ENCODE measurements at regions not wholly inside any gene's neighbourhood (a gene's known extent, or its start where the extent isn't known, plus 50 kb on each side); places are given as distances from the start of the nearest gene placed in this dataset.
"Not testable (repeated sequence)": the region's sequence is repeated elsewhere in the genome, so short reads cannot be mapped to it uniquely, and the experiment has no call there.

DNA sequence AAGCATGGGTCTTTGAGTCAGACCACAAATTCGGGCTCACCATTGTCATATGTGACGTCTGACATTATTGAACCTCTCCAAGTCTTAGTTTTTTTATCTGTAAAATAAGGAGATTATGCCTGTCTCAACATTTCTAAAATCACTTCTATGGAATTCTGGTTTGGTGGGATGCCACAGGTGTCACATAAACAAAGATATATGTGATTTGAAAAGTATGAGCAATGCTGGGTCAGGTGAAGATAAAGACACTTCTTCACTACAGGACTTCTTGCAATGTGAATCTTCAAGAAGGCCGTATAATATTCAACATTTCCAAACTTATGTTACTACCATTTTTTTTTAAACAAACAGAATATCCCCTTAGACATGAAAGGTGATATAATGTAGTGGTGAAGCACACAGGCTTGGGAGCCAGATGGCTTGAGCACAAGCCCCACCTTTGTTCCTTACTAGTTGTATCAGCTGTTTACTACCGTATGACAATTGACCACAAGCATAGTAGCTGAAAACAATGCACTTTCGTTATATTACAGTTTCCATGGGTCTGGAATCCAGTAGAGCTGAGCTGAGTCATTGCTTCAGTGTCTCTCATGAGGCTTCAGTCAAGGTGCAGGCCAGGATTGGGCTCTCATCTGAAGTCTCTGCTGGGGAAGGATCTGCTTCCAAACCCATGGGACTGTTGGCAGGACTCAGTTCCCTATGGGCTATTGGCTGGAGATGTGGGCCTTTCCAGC lies 87.7 kb downstream of the UTP18 start:
- DNase-seq (ENCODE audit: low read depth): no peak

DNA sequence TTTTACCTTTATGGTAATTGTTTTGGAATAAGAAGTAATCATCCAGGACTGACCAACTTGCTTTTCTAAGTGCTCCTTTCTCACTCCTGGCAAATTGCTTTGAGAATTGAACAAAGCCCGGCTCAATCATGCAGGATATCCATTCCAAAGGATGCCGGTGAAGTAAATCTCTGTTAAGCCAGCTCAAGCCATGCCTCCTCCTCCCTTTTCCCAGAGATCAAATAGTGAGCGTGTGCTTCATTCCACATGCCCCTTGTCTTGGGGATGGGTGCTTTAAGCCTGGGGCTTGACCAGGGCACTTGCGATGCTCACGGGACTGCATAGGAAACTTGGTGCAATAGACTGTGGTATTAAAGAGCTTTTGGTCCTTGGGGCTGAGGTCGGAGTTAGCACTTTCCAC lies 90.7 kb downstream of the UTP18 start:
- DNase-seq (ENCODE audit: low read depth): no peak

DNA sequence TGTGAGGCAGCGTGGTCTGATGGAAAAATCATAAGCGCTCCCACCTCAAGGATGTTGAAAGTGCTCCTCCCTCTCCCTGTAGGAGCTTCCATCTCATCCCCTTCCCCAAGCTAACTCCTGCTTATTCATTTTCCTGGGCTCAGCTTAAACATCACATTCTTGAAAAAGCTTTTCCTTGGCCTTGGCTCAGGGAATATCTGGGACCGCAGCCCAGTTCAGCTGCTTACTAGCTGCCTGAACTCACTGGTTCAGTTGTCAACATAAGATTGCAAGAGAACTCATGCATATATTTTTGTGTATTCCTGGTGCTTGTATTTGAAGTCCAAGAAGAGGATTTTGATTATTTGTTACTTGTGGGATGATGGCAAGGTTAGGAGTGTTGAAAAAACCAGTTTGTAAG lies 91.5 kb downstream of the UTP18 start:
- DNase-seq (ENCODE audit: low read depth): no peak

DNA sequence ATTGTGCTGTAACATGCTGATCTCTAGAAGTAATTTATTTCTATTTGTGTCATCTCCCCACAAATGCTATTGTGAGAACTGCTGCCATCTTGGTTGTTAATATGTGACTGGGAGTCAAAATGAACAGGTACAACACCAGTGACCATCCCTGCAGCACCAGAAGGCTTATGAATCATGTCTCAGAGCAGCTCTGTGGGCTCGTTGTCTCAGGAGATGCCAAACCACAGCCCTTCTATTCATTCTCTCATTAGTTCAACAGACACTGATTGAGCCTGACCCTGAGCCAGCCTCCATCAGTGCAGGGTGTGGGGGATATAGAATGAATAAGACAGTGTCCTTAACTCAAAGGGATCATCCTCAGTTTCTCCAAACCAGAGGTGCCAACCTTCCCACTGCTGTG lies 92.5 kb downstream of the UTP18 start:
- DNase-seq (ENCODE audit: low read depth): no peak

DNA sequence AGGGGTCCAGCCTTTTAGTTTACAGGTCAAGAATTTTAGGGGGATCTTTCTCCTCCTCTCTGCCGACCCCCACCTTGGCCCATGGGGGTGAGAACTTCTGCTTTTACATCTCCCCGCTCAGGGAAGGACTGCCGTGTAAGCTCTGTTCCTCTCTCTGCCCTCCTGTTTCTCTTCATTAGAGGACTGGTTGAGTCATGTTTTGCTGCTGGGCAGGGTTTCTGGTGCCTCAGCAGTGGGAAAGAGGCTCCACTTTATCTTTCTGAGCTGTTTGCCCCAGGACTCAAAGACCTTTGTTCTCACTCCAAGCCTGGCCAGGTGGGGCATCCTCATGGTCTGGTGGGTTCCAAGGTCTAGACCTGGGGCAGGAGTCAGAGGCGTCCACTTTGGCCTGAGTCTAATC lies 93.0 kb downstream of the UTP18 start:
- no peak for DNase-seq (ENCODE audit: low read depth)

DNA sequence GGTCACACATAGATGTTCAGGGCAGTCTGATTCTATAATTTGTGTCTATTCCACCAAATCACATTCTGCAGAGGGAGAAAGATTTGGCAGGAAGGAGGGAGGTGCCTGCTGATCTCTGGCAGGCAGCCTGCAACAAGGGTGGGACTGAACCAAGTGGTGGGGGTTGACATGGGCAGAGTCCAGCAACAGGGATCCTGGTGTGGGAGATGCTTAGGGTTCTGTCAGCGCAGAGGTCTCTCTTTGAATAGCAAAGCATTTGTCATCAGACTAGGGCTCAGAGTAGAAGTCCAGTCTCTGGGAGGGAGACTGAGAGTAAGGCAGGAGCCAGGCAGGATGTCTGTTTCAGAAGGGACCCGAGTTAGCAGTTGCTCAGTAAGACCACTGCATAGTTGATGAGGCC lies 94.6 kb downstream of the UTP18 start:
- DNase-seq (ENCODE audit: low read depth): no peak

DNA sequence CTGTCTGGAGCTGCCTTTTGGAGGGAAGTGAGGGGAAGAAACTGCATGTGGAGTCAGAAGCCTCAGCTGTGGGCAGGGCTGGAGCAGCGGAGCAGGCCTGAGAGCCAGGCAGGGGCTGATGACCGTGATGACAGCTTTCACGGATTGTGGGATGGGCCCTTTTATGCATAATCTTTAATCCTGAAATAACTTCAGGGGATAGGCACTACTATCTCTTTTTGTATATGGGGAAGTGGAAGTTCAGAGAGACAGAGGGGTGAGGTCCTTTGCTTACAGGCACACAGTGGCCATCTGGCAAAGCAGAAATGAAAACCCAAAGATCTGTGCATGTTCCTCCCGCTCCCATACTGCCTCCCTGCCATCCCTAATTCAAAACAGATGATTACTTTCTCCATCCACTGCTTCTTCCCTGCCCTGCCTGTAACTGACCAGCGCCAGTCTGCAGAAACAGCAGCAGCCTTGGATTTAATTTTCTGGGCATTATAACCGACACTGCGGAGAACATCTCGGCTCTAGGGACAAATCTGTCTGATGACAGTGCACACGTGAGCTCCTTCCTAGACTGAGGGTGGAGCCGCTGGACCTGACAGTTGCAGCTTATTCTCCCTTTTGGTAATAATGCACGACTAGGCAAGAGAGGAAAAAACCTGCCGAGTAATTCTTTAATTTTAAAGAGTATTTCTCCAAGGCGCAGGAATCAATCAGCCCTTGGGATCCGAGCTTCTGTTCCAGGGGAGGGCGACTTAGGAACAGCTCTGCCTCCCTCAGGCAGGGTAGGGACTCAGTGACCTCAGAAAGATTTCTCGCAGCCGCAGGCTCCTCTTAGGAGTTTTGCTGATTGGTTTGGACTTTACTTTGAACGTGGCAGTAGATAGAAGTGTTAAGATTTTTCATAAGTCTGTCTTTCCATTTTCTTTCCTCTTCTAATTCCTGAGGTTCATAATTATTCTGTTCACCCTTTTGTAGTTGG lies 95.4 kb downstream of the UTP18 start:
- no peak for DNase-seq (ENCODE audit: low read depth)

DNA sequence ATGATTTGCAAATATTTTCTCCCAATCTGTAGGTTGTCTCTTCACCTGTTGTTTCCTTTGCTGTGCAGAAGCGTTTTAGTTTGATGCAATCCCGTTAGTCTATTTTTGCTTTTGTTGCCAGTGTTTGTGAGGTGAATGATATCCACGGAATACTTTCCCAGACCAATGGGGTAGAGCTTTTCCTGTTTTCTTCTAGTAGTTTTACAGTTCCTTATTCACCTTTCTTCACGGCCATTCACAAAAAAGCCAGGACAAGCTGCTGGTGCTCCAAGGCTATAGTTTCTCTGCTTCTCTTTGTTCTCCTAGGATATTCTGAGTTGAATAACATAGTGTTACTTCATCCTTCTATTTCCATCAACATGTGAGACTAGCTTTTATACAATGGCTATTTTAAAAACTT lies 98.7 kb downstream of the UTP18 start:
- DNase-seq (ENCODE audit: low read depth): no peak

DNA sequence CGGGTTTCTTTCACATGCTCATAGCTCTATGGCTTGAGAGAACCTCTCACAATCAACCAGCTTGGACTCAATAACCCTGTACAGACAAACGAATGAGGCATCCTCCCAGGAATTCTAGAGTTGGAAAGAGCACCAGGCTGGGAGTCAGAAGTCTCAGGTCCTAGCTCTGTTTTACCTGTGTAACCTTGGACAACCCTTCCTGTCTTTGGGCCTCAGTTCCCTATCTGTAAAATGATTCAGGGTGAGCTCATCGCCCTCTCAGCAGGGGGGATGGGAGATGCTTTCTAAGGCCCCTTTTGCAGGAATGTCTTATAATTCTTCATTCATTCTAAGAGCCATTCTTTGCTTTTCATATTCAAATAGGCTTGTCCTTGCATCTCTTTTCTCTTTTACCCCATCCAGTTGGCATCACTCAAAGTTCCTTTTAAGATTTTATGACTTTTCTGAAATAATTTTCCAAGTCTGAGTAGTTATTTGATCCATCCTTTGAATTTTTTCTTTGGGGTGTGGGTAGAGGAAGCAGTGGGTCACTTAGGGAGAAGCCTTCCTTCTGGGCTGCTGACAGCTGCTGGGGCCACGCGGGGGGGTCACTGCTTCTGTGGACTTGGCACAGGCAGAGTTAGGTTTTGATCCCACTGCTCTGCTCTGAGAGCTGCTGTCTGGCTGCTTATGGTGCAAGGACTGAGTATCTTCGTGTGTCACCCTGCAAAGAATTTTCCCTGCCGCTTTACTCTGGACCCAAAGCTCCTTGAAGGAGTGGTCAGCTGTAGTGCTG lies 102.7 kb downstream of the UTP18 start:
- DNase-seq (ENCODE audit: low read depth): no peak

DNA sequence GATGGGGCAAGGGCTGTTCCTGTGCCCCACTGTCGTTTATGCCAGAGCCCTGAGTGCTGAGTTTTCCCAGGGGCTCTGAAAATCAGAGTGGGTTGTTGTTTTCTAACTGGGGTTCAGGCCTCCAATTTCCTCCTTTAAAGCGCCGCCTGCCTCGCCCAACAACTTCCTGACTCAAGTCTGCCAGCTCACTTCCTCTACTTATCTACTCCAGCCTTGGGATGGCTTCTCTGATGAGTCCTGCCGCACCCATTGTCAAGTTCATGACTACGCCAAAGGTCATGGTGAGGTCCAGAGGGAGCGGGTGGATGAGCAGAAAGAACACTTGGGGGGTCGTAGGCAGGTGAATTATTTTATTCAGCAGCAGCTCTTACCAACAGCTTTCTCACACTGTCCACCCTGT lies 104.7 kb downstream of the UTP18 start:
- no peak for DNase-seq (ENCODE audit: low read depth)

DNA sequence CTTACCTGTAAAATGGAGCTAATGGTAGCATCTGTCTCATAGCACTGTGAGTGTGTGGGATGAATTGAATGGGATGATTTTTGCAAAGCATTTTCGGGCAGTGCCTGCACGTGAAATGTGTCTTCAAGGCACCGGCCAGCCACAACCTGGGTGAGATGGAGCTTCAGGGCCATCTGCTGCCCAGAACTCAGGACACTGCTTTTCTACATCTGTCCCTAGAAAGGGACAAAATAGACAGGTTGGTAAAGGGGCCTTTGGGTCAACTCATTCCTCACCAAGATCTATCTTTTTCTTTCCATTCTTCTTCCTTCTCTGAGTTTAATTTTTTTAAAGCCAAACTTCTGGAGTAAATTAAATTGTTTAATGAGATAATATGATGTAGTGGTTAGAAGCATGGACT lies 106.5 kb downstream of the UTP18 start:
- DNase-seq (ENCODE audit: low read depth): no peak

DNA sequence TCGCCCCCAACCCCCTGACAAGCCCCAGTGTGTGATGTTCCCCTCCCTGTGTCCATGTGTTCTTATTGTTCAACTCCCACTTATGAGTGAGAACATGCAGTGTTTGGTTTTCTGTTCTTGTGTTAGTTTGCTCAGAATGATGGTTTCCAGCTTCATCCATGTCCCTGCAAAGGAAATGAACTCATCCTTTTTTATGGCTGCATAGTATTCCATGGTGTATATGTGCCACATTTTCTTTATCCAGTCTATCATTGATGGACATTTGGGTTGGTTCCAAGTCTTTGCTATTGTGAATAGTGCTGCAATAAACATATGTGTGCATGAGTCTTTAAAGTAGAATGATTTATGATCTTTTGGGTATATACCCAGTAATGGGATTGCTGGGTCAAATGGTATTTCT lies 107.5 kb downstream of the UTP18 start:
- DNase-seq (ENCODE audit: low read depth): not testable (repeated sequence)

DNA sequence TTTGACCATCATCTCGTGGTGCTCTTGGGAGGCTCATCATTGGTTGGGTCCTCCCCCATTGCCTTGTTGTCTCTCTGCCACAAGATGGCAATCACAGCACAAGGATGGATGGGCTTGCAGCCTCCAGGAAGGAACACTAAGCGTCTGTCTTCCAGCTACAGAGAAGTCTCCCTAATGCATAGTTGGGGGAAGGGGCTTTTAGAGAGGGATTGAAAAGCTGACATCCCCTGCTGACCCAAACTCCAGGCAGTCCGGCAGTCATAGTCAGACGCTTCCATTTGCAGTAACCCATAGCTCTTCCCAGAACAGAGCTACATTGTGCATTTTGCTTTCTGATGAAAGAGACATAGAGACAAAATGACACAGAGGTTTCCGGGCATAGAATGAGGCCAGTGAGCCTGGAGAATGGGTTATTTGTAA lies 111.4 kb downstream of the UTP18 start:
- no peak for DNase-seq (ENCODE audit: low read depth)

DNA sequence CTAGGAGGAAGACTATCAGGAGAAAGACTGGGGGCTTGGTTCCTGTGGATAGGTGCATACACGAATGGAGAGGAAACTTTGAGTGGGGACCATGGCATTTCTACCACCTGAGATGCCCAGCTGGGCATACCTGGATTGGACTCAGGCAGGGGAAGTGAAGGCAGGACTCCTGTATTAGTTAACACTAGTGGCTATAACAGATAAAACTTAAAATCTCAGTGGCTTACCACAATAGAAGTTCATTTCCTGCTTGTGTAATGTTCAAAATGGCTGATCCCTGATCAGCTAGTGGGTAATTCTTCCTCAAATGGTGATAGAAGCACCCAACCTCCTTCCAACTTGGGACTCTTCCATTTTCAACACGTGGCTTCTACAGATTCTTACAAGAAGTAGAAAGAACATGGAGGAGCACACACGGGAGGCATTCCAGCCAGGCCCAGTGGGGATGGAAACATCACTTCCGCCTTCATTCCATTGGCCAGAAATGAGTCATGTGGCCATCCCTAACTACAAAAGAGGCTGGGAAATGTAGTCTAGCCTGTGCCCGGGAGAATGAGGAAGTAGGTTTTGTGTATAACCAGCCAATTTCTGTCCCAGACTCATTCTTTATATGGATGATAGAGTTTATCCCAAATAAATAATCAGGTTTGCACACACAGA lies 112.1 kb downstream of the UTP18 start:
- no peak for DNase-seq (ENCODE audit: low read depth)

DNA sequence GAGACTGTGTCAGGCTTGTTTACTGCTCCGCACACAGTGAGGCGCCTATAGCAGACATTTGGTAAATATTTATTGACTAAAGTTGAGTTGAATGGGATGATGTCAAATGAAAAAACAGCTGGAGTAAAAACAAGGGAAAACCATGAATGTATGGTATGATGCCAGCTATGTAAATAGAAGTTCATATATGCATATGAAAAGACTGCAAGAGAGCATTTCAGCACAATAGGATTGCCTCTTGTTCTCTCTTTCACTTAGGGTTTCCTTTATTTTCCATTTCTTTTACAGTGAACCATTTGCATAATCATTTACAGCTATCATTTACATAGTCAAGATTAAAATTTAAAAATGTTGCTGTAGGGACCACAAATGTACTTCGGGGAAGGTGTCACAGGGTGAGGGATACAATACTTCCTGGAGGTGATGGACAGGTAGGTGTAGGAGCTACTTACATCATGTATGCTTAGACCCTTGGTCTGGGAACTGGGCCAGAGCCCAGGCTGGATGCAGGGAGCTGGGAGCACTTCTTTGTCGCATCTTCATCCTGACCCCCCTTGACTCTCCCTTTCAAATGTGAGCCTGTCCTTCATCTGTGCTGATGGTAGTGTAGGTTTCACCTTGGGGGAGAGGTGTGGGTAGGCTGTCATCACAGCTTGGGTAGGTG lies 113.3 kb downstream of the UTP18 start:
- no peak for DNase-seq (ENCODE audit: low read depth)

DNA sequence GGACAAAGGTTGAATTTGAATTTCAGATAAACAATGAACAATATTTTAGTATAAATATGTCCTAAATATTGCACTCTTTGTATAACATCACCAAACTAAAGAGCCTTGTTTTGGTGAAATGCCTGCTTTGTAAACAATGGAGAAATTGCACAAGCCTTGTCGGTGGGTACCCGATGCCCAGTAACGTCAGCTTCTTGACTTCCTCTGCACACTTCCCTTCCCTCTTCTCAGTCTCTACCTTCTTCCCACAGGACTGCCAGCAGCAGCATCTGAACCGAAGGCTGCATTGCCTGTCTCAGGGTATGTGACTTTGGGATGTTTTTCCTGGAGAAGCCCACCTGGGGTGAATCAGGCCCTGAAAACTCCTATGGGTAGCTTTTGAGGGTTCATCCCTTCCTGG lies 113.9 kb downstream of the UTP18 start:
- DNase-seq (ENCODE audit: low read depth): no peak

DNA sequence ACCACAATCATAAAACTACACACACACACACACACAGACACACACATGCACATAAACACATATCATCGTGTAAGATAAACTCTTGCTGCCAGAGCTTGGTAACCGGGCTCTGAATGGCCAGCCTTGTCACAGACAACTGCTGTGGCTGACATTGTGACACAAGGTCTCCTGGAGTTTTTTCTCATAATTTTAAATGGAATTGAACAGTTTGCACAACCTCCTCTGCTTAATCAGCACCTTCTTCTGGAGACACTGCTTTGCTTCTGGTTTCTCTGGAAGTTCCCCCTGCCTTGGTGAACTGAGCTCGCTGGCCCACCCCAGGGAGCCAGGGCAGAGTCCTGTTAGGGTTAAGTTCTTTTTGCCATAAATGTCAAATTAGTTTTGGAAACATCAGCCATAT lies 115.4 kb downstream of the UTP18 start:
- no peak for DNase-seq (ENCODE audit: low read depth)

DNA sequence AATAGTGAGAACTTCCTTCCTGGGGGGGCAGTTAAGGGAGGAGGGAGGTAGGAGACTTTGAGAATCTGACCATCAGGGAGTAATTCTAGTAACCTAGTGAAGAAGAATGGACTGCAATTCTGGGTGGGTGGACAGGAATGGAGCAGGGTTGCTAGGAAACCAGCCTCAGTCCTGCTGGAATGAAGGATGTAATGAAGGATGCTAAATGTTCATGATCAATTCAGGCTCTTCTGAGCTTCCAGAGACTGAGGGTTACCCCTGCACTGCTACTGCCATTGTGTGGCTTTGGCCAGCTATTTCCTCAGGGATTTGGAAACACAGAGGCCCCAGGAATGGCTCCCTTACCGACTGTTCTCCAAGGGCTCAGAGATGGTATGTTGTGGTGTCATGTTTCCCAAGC lies 116.4 kb downstream of the UTP18 start:
- no peak for DNase-seq (ENCODE audit: low read depth)

DNA sequence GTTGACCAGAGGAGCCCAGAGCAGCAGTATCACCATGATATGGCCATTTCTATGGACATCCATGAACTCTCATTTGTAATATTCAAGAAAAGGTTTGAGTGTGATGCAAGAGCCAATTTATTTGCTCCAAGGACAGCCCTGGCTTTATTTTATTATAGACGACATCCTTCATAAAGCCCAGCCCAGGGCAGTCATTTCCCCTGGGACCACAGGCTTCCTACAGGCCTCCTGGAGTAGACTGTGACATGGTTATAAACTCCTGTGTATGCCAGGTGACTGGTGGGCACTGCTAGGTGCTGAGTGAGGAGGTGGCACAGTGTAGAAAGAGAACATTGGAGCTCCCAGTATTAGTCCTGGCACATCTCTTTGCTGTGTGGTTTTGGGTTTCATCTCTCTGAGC lies 120.9 kb downstream of the UTP18 start:
- no peak for DNase-seq (ENCODE audit: low read depth)

DNA sequence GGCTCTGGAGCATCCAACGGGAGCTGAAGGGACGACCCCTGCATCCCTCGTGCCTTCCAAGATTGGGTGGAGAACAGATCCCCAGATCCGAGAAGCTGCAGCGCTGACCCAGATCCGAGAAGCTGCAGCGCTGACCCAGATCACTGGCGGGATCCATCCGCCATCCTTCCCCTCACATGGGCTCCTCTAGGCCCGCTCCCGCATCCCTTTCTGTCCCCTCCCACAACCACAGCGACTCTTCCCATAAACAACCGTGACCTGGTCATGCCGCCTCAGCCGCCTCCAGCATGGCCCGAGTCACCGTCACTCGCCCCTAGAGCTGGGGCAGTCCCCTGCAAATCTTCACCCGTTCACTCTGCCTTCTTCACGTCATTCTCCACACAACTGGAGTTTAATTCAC lies 124.9 kb downstream of the UTP18 start:
- no peak for DNase-seq (ENCODE audit: low read depth)

DNA sequence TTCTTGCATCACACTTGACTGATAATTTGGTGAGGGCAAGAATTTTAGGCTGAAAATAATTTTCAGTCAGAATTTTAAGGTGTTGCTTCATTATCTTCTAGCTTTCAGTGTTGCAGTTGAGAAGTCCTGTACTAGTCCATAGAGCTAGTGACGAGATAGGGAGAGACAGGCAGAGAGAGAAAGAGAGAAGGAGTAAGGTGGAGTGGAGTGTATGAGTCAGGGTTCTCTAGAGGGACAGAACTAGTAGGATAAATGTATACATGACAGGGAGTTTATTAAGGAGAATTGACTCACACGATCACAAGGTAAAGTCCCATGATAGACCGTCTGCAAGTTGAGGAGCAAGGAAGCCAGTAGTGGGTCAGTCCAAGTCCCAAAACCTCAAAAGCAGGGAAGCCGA lies 127.2 kb downstream of the UTP18 start:
- DNase-seq (ENCODE audit: low read depth): no peak

DNA sequence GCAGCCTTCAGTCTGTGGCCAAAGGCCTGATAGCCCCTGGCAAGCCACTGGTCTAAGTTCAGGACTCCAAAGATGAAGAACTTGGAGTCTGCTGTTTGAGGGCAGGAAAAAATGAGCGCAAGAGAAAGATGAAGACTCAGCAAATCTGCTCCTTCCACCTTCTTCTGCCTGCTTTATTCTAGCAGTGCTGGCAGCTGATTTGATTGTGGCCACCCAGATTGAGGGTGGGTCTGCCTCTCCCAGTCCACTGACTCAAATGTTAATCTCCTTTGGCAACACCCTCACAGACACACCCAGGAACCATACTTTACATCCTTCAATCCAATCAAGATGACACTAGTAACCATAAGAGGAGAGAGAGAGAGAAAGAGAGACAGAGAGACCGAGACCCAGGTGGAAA lies 127.6 kb downstream of the UTP18 start:
- DNase-seq (ENCODE audit: low read depth): no peak

Measured in activated gamma-delta T cell treated with anti-CD3 and anti-CD28 coated beads, Interleukin-2, amount 50 U/mL, for 16 hours (primary cell).